ENCODE measurements at regions not wholly inside any gene's neighbourhood (a gene's known extent, or its start where the extent isn't known, plus 50 kb on each side); places are given as distances from the start of the nearest gene placed in this dataset.
A peak's percentile ranks its signal among the peaks of the same experiment; 100 is the strongest.

DNA sequence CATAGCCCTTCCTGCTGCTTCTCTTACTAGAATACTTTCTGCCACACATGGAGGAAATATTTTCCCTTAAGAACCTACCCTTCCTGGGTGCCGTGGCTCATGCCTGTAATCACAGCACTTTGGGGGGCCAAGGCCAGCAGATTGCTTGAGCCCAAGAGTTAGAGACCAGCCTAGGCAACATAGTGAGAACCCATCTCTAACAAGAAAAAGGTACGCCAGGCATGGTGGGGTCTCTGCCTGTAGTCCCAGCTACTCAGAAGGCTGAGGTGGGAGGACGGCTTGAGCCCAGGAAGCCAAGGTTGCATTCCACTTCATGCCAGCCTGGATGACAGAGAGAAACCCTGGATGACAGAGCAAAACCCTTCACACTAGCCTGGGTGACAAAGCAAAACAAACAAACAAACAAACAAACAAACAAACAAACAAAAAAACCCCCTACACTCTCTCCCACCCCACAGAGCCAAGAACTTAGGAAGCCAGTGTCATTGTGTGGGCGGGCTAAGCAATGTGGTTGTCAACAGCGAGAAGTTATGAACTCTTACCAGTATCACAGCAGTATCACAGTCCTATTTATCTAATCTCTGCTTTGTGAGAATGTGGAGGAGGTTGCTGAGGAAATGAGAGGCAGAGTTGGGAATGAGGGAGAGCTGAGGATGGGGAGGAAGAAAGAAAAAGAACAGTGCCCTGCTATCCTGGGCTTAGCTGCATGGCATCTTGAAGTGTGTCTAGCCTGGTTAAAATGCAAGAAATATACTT, 53.8 kb upstream of the CLEC14A start:
- Histone ChIP-seq H3K27ac (peak overlapping the region in 1 of 5 donors; percentile 14), H3K4me3 (no peak overlapping the region), H3K36me3 (no peaks in the 10 kb centered on the region), H3K9me3 (no peaks in the 10 kb centered on the region), H3K27me3 (no peaks in the 10 kb centered on the region), H3K4me1 (peaks cover 0 to 10% (median 0%) of the 10 kb centered on the region in 4 donors)
- intact Hi-C loops (cut with DNase I; ENCODE audit: low total_unique reads): no loop called here
- 75 to 84% (median 82%) methylated on average over 5 of the region's 5 CpGs for WGBS, 5 donors
- no peak for TF ChIP-seq POLR2A (IDR thresholded peaks at IDR 0.05)
- no peak for TF ChIP-seq POLR2AphosphoS5 (IDR thresholded peaks at IDR 0.05)
- TF ChIP-seq, protein P1, sequence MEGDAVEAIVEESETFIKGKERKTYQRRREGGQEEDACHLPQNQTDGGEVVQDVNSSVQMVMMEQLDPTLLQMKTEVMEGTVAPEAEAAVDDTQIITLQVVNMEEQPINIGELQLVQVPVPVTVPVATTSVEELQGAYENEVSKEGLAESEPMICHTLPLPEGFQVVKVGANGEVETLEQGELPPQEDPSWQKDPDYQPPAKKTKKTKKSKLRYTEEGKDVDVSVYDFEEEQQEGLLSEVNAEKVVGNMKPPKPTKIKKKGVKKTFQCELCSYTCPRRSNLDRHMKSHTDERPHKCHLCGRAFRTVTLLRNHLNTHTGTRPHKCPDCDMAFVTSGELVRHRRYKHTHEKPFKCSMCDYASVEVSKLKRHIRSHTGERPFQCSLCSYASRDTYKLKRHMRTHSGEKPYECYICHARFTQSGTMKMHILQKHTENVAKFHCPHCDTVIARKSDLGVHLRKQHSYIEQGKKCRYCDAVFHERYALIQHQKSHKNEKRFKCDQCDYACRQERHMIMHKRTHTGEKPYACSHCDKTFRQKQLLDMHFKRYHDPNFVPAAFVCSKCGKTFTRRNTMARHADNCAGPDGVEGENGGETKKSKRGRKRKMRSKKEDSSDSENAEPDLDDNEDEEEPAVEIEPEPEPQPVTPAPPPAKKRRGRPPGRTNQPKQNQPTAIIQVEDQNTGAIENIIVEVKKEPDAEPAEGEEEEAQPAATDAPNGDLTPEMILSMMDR (IDR thresholded peaks at IDR 0.05): no peak
- TF ChIP-seq EP300 (IDR thresholded peaks at IDR 0.05): no peak
- DNase-seq: no peak

Measured in stomach (tissue), 8 donors.